H1 (cell line): ENCODE measurements at regions not wholly inside any gene's neighbourhood (a gene's known extent, or its start where the extent isn't known, plus 50 kb on each side); places are given as distances from the start of the nearest gene placed in this dataset.

Source experiments
- CTCF ChIA-PET: fragments of 300-600 bp; sonication (Branson Sonifier 250); formaldehyde crosslinking; loops from one replicate; lab custom pipeline; 2021; ENCODE audit not compliant: partially characterized antibody; lab: Charles Lee
- POLR2A ChIA-PET: fragments of 300-600 bp; sonication (Branson Sonifier 250); formaldehyde crosslinking; loops from one replicate; lab custom pipeline; 2021; ENCODE audit warnings: inconsistent platforms; ENCODE audit not compliant: partially characterized antibody; lab: Charles Lee
- DNase-seq, 2 experiments: peaks; one replicate each; pipeline versions ENCODE4 v3.0.0 to v3.0.0-alpha.2; 2010 to 2022; ENCODE audit warnings: low spot score in 2 of 2, low read depth in 1 of 2, mixed read lengths in 1 of 2
- FAIRE-seq: peaks from 2 replicates; lab custom pipeline; 2011; peaks lifted over from hg19 to GRCh38; lab: Jason Lieb, UNC
- H2AFZ ChIP-seq: 2 replicates; pipeline ENCODE4 v1.8.1; 2012; ENCODE audit warnings: low read length, inconsistent platforms
- H2AK5ac ChIP-seq: 2 replicates; pipeline ENCODE4 v1.6.1; 2013; ENCODE audit warnings: low read depth, low read length
- H2BK120ac ChIP-seq: replicated peaks from 2 replicates; pipeline ENCODE3; 2013; ENCODE audit warnings: low read depth, low read length, inconsistent platforms
- H2BK12ac ChIP-seq: 2 replicates; pipeline ENCODE4 v1.6.1; 2013; ENCODE audit warnings: low read depth, low read length
- H2BK15ac ChIP-seq: 2 replicates; pipeline ENCODE4 v1.6.1; 2013; ENCODE audit warnings: low read length
- H2BK20ac ChIP-seq: 2 replicates; pipeline ENCODE4 v1.6.1; 2013; ENCODE audit warnings: low read length
- H2BK5ac ChIP-seq: 2 replicates; pipeline ENCODE4 v1.6.1; 2013; ENCODE audit warnings: low read depth, low read length
- H3K14ac ChIP-seq: 2 replicates; pipeline ENCODE4 v1.6.1; 2013; ENCODE audit warnings: inconsistent platforms; ENCODE audit not compliant: insufficient read length
- H3K18ac ChIP-seq: 2 replicates; pipeline ENCODE4 v1.6.1; 2013; ENCODE audit warnings: low read length; ENCODE audit errors: extremely low read depth
- H3K23ac ChIP-seq: 2 replicates; pipeline ENCODE4 v1.6.1; 2013; ENCODE audit warnings: inconsistent platforms; ENCODE audit not compliant: insufficient read length
- H3K23me2 ChIP-seq: 2 replicates; pipeline ENCODE4 v1.6.1; 2013; ENCODE audit warnings: low read depth, low read length
- H3K27ac ChIP-seq: 2 replicates; pipeline ENCODE4 v1.6.1; 2011; ENCODE audit warnings: low read depth, low read length, inconsistent platforms
- H3K27me3 ChIP-seq, 4 experiments: replicated peaks in 1 of 4; 1 replicate in 1 of 4; 2 replicates in 3 of 4; pipeline versions ENCODE4 v1.6.1 to v1.8.1; 2011 to 2013; ENCODE audit warnings: low read length in 3 of 4, mild to moderate bottlenecking in 3 of 4, inconsistent platforms in 2 of 4, mixed read lengths in 2 of 4, moderate library complexity in 1 of 4; ENCODE audit not compliant: control insufficient read depth in 3 of 4, insufficient read depth in 3 of 4; ENCODE audit errors: extremely low read depth in 1 of 4
- H3K36me3 ChIP-seq, 4 experiments: 2 replicates each; pipeline versions ENCODE4 v1.6.1 to v1.8.1; 2011 to 2013; ENCODE audit warnings: mild to moderate bottlenecking in 4 of 4, low read length in 3 of 4, moderate library complexity in 2 of 4, control low read depth in 1 of 4, inconsistent platforms in 1 of 4; ENCODE audit not compliant: insufficient read depth in 4 of 4, control insufficient read depth in 2 of 4
- H3K4ac ChIP-seq: replicated peaks from 2 replicates; pipeline ENCODE3; 2013; ENCODE audit warnings: low read length, low read depth, mixed read lengths, inconsistent platforms; ENCODE audit not compliant: insufficient read length
- H3K4me1 ChIP-seq, 4 experiments: replicated peaks in 1 of 4; 1 replicate in 1 of 4; 2 replicates in 3 of 4; pipeline versions ENCODE4 v1.6.1 to v1.8.1; 2011 to 2013; ENCODE audit warnings: low read length in 3 of 4, inconsistent platforms in 2 of 4, mixed read lengths in 1 of 4; ENCODE audit not compliant: insufficient read depth in 4 of 4, control insufficient read depth in 3 of 4
- H3K4me2 ChIP-seq, 2 experiments: 2 replicates each; pipeline versions ENCODE4 v1.6.1 to v1.8.1; 2011 to 2013; ENCODE audit warnings: low read depth in 2 of 2, low read length in 2 of 2, control low read depth in 1 of 2, inconsistent platforms in 1 of 2, mild to moderate bottlenecking in 1 of 2; ENCODE audit not compliant: insufficient read depth in 1 of 2
- H3K4me3 ChIP-seq, 4 experiments: fragments of 200-600, 300-600 bp in 1 of 4; sonication (generic), shearing (Covaris generic), sonication (Bioruptor Twin) in 1 of 4; 2 replicates each; pipeline versions ENCODE4 v1.5.1 to v1.8.1; 2011 to 2016; ENCODE audit warnings: low read length in 4 of 4, low read depth in 3 of 4, control low read depth in 2 of 4, inconsistent platforms in 2 of 4, mild to moderate bottlenecking in 2 of 4, mixed read lengths in 1 of 4, moderate library complexity in 1 of 4; ENCODE audit not compliant: insufficient read depth in 2 of 4; ENCODE audit errors: extremely low read depth in 1 of 4
- H3K56ac ChIP-seq: replicated peaks from 2 replicates; pipeline ENCODE3; 2013; ENCODE audit warnings: low read depth, mild to moderate bottlenecking, mixed read lengths, low read length, inconsistent platforms; ENCODE audit not compliant: insufficient read length
- H3K79me1 ChIP-seq: 2 replicates; pipeline ENCODE4 v1.6.1; 2013; ENCODE audit warnings: low read depth, low read length, control low read depth
- H3K79me2 ChIP-seq, 2 experiments: 2 replicates each; pipeline versions ENCODE4 v1.6.1 to v1.8.1; 2012 to 2013; ENCODE audit warnings: low read length in 2 of 2, mild to moderate bottlenecking in 2 of 2, inconsistent platforms in 1 of 2; ENCODE audit not compliant: insufficient read depth in 2 of 2, control insufficient read depth in 1 of 2
- H3K9ac ChIP-seq, 4 experiments: replicated peaks in 1 of 4; 1 replicate in 1 of 4; 2 replicates in 3 of 4; pipeline versions ENCODE4 v1.6.1 to v1.8.1; 2011 to 2013; ENCODE audit warnings: low read depth in 3 of 4, low read length in 3 of 4, control low read depth in 2 of 4, mild to moderate bottlenecking in 2 of 4, moderate library complexity in 2 of 4, inconsistent platforms in 1 of 4; ENCODE audit errors: extremely low read depth in 1 of 4
- H3K9me3 ChIP-seq, 2 experiments: 2 replicates each; pipeline versions ENCODE4 v1.6.1 to v1.8.1; 2012 to 2013; ENCODE audit warnings: mild to moderate bottlenecking in 2 of 2, moderate library complexity in 2 of 2, control low read depth in 1 of 2, inconsistent platforms in 1 of 2, low read depth in 1 of 2, low read length in 1 of 2, mixed read lengths in 1 of 2; ENCODE audit not compliant: insufficient read depth in 2 of 2
- H4K20me1 ChIP-seq, 2 experiments: replicated peaks in 1 of 2; 2 replicates each; pipeline versions ENCODE3 to v1.8.1; 2011 to 2013; ENCODE audit warnings: inconsistent platforms in 2 of 2, low read length in 2 of 2, mild to moderate bottlenecking in 1 of 2; ENCODE audit not compliant: insufficient read depth in 2 of 2, control insufficient read depth in 1 of 2
- H4K5ac ChIP-seq: 2 replicates; pipeline ENCODE4 v1.6.1; 2013; ENCODE audit warnings: low read length, low read depth, mixed read lengths, inconsistent platforms; ENCODE audit not compliant: insufficient read length
- H4K8ac ChIP-seq: 2 replicates; pipeline ENCODE4 v1.8.0; 2013; ENCODE audit warnings: mild to moderate bottlenecking, moderate library complexity, low read length, inconsistent platforms; ENCODE audit not compliant: insufficient read depth; ENCODE audit errors: extremely low read depth
- H4K91ac ChIP-seq: replicated peaks from 2 replicates; pipeline ENCODE3; 2013; ENCODE audit warnings: low read length, mixed read lengths, inconsistent platforms; ENCODE audit not compliant: insufficient read length
- CEBPB ChIP-seq: IDR thresholded peaks from 2 replicates; pipeline ENCODE4 v1.6.1; 2012; ENCODE audit warnings: low read depth, low read length
- CHD1 ChIP-seq: IDR thresholded peaks from 2 replicates; pipeline ENCODE4 v1.6.1; 2012; ENCODE audit warnings: low read depth, low read length, improper control_type of control experiment
- CTBP2 ChIP-seq: IDR thresholded peaks from 2 replicates; pipeline ENCODE4 v1.7.0; 2011; ENCODE audit warnings: borderline replicate concordance, mild to moderate bottlenecking, moderate library complexity, mixed read lengths, low read length; ENCODE audit not compliant: insufficient read depth, insufficient read length
- EP300 ChIP-seq, 2 experiments: IDR thresholded peaks; 1 replicate in 1 of 2; 2 replicates in 1 of 2; pipeline ENCODE4 v1.6.1; 2011 to 2012; ENCODE audit warnings: low read depth in 2 of 2, low read length in 2 of 2, mild to moderate bottlenecking in 2 of 2, borderline replicate concordance in 1 of 2, inconsistent platforms in 1 of 2, moderate library complexity in 1 of 2
- HDAC2 ChIP-seq, 2 experiments: fragments of 300-600 bp in 1 of 2; sonication (generic) in 1 of 2; IDR thresholded peaks; 2 replicates each; pipeline ENCODE4 v1.6.1; 2011 to 2012; ENCODE audit warnings: low read depth in 2 of 2, low read length in 2 of 2, mild to moderate bottlenecking in 2 of 2, moderate library complexity in 2 of 2, borderline replicate concordance in 1 of 2, inconsistent platforms in 1 of 2
- HDAC6 ChIP-seq: IDR thresholded peaks from one replicate; pipeline ENCODE4 v1.7.1; 2012; ENCODE audit warnings: low read depth, mild to moderate bottlenecking, inconsistent platforms, low read length, moderate library complexity
- KDM4A ChIP-seq: IDR thresholded peaks from one replicate; pipeline ENCODE4 v1.7.1; 2012; ENCODE audit warnings: low read depth, mild to moderate bottlenecking, moderate library complexity, low read length, inconsistent platforms; ENCODE audit not compliant: severe bottlenecking
- KDM5A ChIP-seq: fragments of 200-600 bp; IDR thresholded peaks from 2 replicates; pipeline ENCODE4 v1.7.1; 2012; ENCODE audit warnings: mild to moderate bottlenecking, low read length, inconsistent platforms, mixed read lengths
- POLR2AphosphoS5 ChIP-seq: IDR thresholded peaks from 2 replicates; pipeline ENCODE4 v1.6.1; 2011; ENCODE audit warnings: low read depth, low read length
- SP4 ChIP-seq: IDR thresholded peaks from 2 replicates; pipeline ENCODE4 v1.6.1; 2012; ENCODE audit warnings: low read length, inconsistent platforms
- SRF ChIP-seq: IDR thresholded peaks from 2 replicates; pipeline ENCODE4 v1.6.1; 2011; ENCODE audit warnings: mild to moderate bottlenecking, low read depth, low read length, moderate library complexity
- SUZ12 ChIP-seq: fragments of 200-600 bp; sonication (generic); IDR thresholded peaks from 2 replicates; pipeline ENCODE4 v1.6.1; 2012; ENCODE audit warnings: mild to moderate bottlenecking, inconsistent platforms, low read length, moderate library complexity, mixed read lengths
- TCF12 ChIP-seq: IDR thresholded peaks from 2 replicates; pipeline ENCODE4 v1.6.1; 2011; ENCODE audit warnings: low read depth, mild to moderate bottlenecking, low read length
- WGBS, 2 experiments: shearing (Covaris generic) in 1 of 2; methylation state at CpG; one replicate each; pipeline versions ENCODE4 v1.1.6 to v1.1.7; 2013 to 2015; ENCODE audit warnings: low lambda C conversion rate in 2 of 2, mixed read lengths in 2 of 2, inconsistent platforms in 1 of 2, low coverage in 1 of 2, missing lambda C conversion rate in 1 of 2; ENCODE audit not compliant: insufficient replicate concordance in 2 of 2, insufficient coverage in 1 of 2, insufficient read length in 1 of 2; ENCODE audit errors: extremely low coverage in 1 of 2, missing lambda C conversion rate in 1 of 2; 5-methylcytosine and 5-hydroxymethylcytosine counted together

GRCh38 chr2:160952464-160953254 lies 207.6 kb upstream of the TANK start:
- Histone ChIP-seq H2AK5ac (no peak overlapping the region), H3K79me1 (no peaks in the 10 kb centered on the region), H2BK12ac (no peak overlapping the region), H3K79me2 (no peaks in the 10 kb centered on the region), H3K18ac (no peak overlapping the region), H2BK15ac (no peak overlapping the region), H3K14ac (no peak overlapping the region), H4K20me1 (no peaks in the 10 kb centered on the region), H2AFZ (peak overlapping the region; percentile 54; the same call in 1 of the 2 replicates), H3K4me2 (no peak overlapping the region), H3K27ac (no peak overlapping the region), H4K91ac (no peak overlapping the region), H2BK5ac (no peak overlapping the region), H3K4me3 (no peak overlapping the region), H3K27me3 (no peaks in the 10 kb centered on the region; a peak in 1 of 7 replicates), H2BK120ac (no peak overlapping the region), H3K9me3 (no peaks in the 10 kb centered on the region), H4K8ac (no peak overlapping the region; the same call in 1 of the 2 replicates), H3K56ac (no peak overlapping the region), H3K23me2 (no peaks in the 10 kb centered on the region), H3K4ac (no peak overlapping the region), H3K4me1 (peaks cover 0 to 4% (median 0%) of the 10 kb centered on the region in 4 experiments; a peak in 1 of 7 replicates), H3K36me3 (no peaks in the 10 kb centered on the region), H3K9ac (no peak overlapping the region), H2BK20ac (no peak overlapping the region), H4K5ac (no peak overlapping the region), H3K23ac (no peak overlapping the region)
- ChIA-PET POLR2A (no interaction called here), CTCF (interaction anchor here (0.9 to 3.0 kb wide), 6 partner anchors 10 to 843 kb away, joined by 3 to 14 read pairs (median 4); no protein-coding TSS in a partner anchor)
- no peak for FAIRE-seq
- WGBS, 2 experiments = 83% methylated on average over 10 of the region's 10 CpGs; no CpG with 5 or more reads in 1 of the 2 experiments
- DNase-seq = no peak
- TF ChIP-seq CEBPB = no peak
- no peak for TF ChIP-seq SP4
- TF ChIP-seq HDAC2 (IDR thresholded peaks at IDR 0.05; ENCODE audit: borderline replicate concordance in 1 of 2, low read depth in 2 of 2, low read length in 2 of 2) = no peak
- TF ChIP-seq HDAC6 = no peak
- TF ChIP-seq EP300 (IDR thresholded peaks at IDR 0.05; ENCODE audit: borderline replicate concordance in 1 of 2, low read depth in 2 of 2, low read length in 2 of 2) = no peak
- TF ChIP-seq SRF = no peak
- TF ChIP-seq TCF12 = no peak
- TF ChIP-seq CTBP2 = no peak
- no peak for TF ChIP-seq POLR2AphosphoS5
- no peak for TF ChIP-seq KDM5A
- TF ChIP-seq CHD1 = no peak
- TF ChIP-seq SUZ12 = no peak
- TF ChIP-seq KDM4A = no peak
